HG03175 (cell line): ENCODE measurements at regions not wholly inside any gene's neighbourhood (a gene's known extent, or its start where the extent isn't known, plus 50 kb on each side); places are given as distances from the start of the nearest gene placed in this dataset.
"Not testable (repeated sequence)": the region's sequence is repeated elsewhere in the genome, so short reads cannot be mapped to it uniquely, and the experiment has no call there.

ENCODE experiments used
- ATAC-seq: cut with Tn5 transposase; IDR thresholded peaks from one replicate; pipeline ENCODE4 v1.9.1; 2021; ENCODE audit warnings: mild to moderate bottlenecking, moderate library complexity; ENCODE audit not compliant: unreplicated experiment

- ATAC-seq = no peak
These were observed 291.7 kb upstream of the SPTLC3 start for GRCh38 chr20:12717061-12717460.

DNA sequence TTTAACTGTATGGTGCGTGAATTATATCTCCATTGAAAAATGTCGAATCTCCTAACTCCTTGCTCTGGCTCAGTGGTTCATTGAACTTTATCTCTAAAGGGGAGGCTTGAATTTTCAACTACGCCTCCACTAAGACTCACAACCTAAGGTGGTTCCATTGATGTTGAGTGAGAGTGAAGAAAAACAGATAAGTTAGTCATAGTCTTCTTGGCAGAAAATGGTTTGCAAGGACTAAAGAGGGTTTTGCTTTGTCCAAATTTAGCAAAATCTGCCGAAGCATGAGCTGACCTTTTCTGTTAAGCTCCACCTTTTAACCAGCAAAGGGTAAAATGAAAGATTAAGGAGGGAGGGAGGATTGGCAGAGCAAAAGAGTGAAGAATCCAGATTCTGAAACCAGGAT, 290.2 kb upstream of the SPTLC3 start:
- no peak for ATAC-seq

DNA sequence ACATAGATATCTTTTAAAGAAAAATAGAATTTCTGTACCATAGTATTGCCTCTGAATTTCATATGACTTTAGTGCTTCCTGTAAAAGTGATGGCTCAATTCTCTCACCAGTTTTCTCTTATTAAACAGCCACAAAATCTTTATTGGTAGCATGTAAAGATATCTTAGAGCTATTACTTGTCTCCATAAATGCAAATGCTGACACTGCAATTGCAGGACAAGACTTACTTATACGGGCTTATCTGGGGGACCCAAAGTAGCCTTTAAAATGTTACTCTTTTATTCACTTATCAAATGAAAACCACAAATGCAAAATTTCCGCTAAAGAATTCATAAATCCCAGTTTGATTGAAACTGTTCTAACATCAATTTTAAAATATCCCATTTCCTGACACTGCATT, 287.1 kb upstream of the SPTLC3 start:
- no peak for ATAC-seq

DNA sequence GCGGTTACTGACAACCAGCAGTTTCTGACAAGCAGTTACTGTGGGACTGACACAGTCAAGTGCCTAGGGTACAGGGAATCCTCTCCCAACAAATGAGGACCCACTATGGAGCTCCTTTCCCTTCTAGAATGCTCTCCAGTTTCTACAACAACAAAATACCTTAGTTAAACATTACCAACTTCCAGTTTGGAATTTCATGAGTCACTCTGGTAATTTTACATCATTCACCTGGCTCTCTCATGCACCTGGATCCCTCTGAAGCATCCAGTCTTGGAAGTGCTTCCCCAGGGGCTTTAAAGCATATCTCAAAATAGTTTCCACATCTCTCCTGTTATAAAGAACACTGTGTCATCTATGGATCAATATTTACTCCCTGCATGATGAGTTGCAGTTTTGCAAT, 286.7 kb upstream of the SPTLC3 start:
- no peak for ATAC-seq

GRCh38 chr20:12723811-12724210, 285.0 kb upstream of the SPTLC3 start:
- no peak for ATAC-seq

DNA sequence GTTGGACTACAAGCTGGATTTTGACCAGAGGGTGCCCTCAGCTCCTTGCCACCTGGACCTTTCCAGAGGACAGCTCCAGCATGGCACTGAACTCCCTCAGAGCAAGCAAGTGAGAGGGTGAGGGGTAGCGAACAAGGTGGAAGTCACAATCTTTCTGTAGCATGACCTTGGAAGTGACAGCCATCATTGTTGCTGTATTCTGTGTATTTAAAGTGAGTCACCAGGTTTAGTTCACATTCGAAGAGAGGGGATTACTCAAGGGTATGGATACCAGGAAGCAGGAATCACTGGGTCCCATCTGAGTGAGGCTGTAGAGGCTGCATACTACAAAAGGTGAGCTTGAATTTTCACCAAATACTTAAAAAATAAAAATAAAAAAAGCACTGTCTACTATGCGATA, 280.0 kb upstream of the SPTLC3 start:
- ATAC-seq = no peak

- no peak for ATAC-seq
These were observed 279.4 kb upstream of the SPTLC3 start for GRCh38 chr20:12729326-12729725.

DNA sequence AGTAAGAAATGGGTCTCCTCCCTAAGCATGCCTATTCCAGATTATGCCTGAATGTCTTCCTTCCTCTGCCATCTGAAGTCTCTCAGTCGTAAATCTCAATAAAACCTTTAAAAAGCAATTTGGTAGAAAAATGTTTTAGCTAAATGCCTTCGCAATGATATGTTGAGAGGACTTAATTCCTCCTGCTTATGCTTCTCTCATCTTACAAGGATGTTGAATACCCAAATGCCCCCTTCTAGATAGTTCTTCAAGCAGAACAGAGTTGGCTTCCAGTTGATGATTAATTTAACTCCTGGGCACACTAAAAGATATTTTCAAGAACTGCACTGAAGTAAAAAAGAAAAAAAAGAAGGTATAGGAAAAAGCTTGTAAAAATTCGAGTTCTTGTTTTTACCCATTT, 275.0 kb upstream of the SPTLC3 start:
- no peak for ATAC-seq

- ATAC-seq = no peak
These were observed 271.3 kb upstream of the SPTLC3 start for GRCh38 chr20:12737497-12737896.

DNA sequence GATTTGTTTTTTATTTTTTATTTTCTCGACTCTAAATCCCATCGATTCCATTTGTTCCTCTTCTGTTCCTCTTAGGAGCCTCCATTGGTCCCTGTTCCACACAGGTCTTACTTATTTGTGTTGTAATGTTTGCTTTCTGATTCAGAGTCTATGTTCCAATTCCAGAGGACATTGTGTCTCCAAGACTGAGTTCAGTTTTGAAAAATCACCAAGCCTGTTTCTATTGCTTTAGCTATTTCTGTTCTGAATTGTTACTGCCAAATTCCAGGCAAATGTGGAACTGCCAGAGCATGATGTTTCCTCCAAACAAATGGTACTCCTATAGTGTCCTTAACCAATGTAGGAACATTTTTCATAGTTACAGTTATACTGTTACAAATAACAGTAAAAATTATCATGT, 270.9 kb upstream of the SPTLC3 start:
- ATAC-seq = no peak

GRCh38 chr20:12740647-12741046, 268.1 kb upstream of the SPTLC3 start:
- ATAC-seq = no peak

DNA sequence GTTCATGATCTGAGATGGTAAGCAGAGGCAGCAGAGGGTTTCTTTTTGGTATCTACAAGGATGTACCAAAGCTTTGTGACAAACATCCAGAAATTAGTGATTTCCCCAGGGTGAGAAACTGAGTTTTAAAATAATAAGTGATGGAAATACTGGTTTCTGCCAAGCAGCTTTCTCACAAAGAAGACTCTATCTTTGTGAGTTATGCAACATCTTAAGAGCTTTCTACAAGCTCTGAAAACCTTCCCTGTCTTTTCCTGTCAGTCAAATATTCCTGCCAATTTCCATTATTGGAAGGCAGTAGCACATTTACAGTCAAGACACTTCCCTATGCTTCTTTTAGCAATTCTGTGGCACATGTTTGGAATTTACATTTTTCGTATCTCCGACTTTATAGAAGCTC, 264.7 kb upstream of the SPTLC3 start:
- no peak for ATAC-seq

- no peak for ATAC-seq
These were observed 260.3 kb upstream of the SPTLC3 start for GRCh38 chr20:12748359-12748994.

DNA sequence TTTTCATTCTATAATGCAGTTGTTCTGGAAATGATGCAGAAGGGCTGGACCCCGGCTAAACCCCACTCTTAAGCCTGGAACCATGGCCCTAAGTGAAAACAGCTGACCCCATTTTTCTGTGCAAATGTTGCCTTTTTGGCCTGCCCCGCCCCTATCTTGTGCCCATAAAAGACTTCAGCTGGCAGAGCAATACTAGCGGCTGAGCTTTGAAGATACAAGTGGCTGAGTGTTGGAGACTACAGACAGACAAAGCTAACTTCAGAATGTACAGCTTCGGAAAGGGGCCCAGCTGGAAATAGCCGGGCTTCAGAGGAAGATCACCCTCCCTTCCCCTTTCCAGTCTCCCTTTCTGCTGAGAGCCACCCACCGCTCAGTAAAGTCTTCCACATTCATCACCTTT, 258.6 kb upstream of the SPTLC3 start:
- ATAC-seq = no peak

GRCh38 chr20:12752900-12753693, 255.7 kb upstream of the SPTLC3 start:
- not testable (repeated sequence) for ATAC-seq

DNA sequence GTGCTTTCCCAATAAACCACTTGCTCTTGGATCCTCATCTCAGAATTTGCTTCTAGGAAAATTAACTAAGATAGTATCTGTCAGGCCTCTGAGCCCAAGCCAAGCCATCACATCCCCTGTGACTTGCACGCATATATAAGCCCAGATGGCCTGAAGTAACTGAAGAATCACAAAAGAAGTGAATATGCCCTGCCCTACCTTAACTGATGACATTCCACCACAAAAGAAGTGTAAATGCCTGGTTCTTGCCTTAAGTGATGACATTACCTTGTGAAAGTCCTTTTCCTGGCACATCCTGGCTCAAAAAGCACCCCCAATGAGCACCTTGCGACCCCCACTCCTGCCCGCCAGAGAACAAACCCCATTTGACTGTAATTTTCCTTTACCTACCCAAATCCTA, 255.0 kb upstream of the SPTLC3 start:
- not testable (repeated sequence) for ATAC-seq

DNA sequence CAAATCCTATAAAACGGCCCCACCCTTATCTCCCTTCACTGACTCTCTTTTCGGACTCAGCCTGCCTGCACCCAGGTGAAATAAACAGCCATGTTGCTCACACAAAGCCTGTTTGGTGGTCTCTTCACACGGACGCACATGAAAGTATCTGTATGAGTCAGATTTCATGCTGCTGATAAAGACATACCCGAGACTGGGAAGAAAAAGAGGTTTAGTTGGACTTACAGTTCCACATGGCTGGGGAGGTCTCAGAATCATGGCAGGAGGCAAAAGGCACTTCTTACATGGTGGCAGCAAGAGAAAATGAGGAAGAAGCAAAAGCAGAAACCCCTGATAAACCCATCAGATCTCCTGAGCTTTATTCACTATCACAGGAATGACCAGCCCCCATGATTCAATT, 249.3 kb upstream of the SPTLC3 start:
- not testable (repeated sequence) for ATAC-seq

- no peak for ATAC-seq
These were observed 246.0 kb upstream of the SPTLC3 start for GRCh38 chr20:12762725-12763124.

- no peak for ATAC-seq
These were observed 245.4 kb upstream of the SPTLC3 start for GRCh38 chr20:12763406-12763805.

DNA sequence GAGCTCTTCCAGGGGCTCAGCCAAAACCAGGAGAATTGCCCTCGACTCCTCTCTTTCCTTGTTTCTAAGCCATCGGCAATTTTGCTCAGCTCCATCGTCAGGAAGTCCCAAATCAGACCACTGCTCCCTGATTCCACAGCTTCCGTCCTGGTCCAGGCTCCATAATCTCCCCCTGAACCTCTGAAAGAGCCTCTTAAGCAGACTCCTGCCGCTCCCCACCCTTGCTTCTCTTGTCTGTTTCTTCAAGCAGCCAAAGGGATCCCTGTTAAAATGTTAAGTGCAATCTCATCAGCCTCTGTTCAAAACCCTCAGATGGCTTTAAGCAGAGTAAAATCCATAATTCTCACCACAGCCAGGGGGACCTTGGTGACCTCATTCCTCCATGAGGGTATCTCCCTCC, 244.7 kb upstream of the SPTLC3 start:
- no peak for ATAC-seq

DNA sequence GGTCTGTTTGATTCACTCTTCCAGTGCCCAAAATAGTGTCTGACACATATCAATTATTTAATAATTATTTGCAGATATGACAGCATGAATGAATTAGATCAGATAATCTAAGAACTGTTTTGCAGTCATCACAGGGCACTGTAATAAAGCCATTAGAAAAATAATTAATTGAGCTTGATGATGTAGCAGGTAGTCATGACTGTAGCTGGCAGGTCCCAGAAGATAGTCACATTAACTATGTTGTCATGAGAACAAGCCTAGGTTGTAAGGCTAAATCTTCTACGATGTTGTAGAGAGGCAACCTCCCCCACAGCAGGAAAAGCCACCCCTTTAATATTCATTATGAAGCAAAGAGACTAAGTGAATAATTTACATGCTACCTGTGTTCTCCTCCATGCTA, 243.9 kb upstream of the SPTLC3 start:
- no peak for ATAC-seq

- no peak for ATAC-seq
These were observed 234.8 kb upstream of the SPTLC3 start for GRCh38 chr20:12773936-12774335.

DNA sequence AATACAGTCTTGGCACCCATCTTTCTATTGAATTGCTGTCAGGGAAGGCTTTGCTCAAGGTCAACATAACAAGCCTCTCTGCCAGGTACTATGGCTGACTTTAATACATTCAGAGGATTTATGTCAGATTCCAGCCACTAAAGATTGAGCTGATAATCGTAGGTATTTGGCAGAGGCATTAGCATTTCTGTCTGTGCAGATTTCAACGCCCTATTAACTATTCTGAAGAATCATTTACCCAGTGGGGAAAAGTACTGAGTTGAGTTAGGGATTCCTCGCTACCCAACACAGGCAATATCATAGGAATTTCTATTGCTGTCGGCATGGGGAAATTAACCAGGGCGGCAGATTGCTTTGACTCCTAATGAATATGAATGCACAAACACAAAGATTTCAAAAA, 233.7 kb upstream of the SPTLC3 start:
- ATAC-seq = no peak
